ENCODE measurements at regions not wholly inside any gene's neighbourhood (a gene's known extent, or its start where the extent isn't known, plus 50 kb on each side); places are given as distances from the start of the nearest gene placed in this dataset.

DNA sequence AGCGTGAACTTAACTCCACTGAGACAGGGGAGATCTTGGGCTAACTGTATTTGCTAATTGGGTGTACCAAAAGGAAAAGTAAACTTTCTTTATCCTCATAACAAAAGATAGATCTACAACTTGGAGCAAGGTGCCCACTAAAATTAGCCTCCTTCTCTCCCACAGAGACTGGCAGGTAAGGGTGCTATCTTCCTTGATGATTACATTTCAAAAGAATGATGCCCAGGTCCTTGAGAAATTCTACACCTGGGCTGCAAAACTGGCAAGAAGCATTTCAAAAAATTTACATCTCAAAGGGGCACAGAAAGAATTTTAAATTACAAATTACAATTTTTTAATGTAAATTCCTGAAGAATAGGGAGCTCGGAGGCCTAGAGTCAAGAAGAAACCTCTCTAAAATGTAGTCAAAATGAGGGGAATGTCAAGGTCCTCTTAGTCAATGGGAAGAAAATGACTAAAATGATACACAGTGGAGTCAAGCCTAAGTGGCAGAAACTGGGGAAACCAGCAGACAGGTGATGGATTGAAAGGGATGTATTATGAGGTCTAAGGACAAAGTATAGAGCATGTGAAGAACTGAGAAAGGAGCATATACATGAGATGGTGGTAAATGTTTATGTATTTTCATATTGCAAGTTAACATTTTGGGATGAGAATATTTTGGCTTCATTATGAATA is 348.3 kb upstream of the TUSC1 start:
- DNase-seq, result no peak

DNA sequence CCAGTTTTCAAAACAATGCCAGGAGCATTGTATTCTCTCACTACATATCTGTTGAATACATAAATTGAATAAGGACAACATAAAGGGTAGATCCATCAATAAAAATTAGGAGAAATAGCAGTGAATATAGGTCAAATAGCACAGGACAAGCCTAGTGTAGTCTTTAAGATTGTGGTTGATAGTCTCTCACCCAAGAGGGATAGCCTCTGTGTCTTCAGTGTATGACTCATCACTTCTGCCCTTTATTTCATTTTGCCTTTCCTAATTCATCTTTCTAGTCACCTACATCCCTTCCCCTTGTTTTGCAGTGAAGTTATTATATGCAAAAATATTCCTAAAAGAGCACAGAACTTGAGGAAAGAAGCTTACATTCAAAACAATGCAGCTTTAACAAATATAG is 335.0 kb upstream of the TUSC1 start:
- no peak for DNase-seq

DNA sequence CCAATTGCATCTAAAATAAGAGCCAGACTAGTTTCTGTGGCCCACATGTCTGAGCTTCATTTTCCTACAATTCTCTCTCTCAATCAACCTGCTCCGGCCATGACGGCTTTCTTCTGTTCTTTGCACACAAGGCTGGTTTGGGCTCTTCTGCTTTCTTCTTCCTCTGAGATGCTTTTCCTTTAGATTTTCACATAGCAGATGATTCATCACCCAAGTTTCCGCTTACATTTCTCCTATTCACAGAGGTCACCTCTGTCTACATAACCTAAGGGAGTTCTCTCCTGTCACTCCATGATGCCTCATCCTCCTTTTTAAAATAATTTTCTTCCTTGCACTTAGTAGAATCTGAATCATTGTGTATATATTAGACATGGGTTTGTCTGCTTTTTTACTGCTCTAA is 334.6 kb upstream of the TUSC1 start:
- DNase-seq, result no peak

GRCh38 chr9:25994605-25995004 is 316.4 kb upstream of the TUSC1 start:
- DNase-seq, result no peak

- no peak for DNase-seq
Measured at GRCh38 chr9:25990376-25990775, 312.1 kb upstream of the TUSC1 start.

DNA sequence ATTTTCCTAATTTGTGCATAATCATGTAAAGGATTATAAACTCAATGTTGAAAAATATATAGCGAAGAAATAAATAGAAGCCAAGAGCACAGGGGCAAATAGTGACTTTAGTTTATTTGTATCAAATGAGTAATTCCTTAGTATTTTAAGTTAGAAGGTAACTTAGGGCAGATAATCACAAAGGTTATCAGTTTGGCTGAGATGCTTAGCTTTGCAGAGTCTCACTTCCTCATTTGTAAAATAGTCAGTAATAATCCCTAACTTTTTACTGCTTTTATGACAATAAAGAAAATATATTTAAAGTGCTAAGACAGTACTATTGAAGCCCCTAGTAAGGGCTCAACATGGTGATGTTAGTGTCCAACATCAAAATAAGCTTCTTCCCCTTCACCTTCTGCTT is 297.4 kb upstream of the TUSC1 start:
- no peak for DNase-seq

DNA sequence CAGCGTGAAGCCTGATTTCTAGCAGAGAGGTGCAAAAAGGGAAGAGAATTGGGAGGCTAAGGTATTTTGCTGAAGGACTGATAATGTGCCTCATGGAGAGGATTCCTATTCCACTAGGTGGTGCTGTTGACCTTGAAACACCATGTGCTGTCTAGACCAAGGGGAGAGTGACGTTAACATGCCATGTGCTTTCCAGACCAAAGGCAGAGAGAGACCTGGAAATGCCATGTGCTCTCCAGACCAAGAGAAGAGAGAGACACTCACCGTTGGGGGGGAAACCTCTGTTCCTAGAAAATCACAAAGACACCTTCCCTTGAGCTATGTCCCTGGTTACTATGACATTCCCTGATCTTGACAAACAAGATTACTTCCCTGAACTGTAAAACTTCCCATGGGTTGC is 286.0 kb upstream of the TUSC1 start:
- DNase-seq, result peak; percentile 31

- no peak for DNase-seq
Measured at GRCh38 chr9:25960178-25960577, 281.9 kb upstream of the TUSC1 start.

GRCh38 chr9:25954209-25954608 is 276.0 kb upstream of the TUSC1 start:
- no peak for DNase-seq

DNA sequence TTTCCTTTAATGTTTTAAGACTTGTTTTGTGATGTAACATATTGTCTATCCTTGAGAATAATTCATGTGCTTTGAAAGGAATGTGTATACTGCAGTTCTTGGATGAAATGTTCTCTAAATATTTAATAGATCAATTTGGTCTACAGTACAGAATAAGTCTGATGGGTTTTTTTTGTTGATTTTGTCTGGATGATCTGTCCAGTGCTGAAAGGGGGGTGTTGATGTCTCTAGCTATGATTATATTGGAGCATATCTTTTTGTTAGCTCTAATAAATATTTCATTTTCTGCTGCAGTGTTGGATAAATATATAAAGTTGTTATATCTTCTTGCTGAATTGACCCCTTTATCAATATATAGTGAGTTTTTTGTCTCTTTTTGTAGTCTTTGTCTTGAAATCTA is 269.9 kb upstream of the TUSC1 start:
- no peak for DNase-seq

DNA sequence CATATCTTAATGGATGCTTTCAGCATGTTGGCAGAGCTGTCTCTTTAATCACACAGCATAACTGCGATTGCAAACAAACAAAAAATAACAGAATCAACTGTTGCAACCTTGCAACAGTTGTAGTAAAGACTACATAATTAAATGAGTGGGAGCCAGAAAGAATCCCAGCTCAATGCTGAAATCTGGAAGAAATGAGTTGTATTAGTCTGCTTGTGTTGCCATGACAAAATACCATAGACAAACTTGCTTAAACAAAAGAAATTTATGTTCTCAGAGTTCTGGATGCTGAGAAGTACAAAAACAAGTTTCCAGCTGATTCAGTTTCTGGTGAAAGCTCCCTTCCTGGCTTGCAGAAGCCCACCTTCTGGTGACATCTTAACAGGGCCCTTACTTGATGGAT is 260.9 kb upstream of the TUSC1 start:
- no peak for DNase-seq

DNA sequence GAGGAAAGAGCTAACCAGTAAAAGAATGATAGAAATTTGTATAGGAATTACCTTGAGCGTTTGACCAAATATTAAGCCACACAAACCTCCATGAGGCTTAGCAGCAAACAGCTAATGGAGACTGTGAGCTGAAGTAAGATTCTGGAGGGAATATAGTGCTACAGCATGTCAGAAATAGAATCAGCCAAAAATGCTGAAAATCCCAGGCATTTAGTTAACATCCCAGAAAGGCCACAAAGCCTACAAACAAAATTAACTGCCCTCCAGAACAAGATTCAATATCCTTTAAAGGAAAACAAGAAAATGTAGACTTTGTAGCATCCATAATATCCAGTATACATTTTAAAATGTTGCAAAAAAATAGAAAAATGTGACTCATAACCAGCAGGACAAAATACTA is 257.8 kb upstream of the TUSC1 start:
- no peak for DNase-seq

GRCh38 chr9:25935188-25935587 is 256.9 kb upstream of the TUSC1 start:
- DNase-seq, result no peak

- DNase-seq, result no peak
Measured at GRCh38 chr9:25918761-25919160, 240.5 kb upstream of the TUSC1 start.

- DNase-seq, result no peak
Measured at GRCh38 chr9:25917731-25918362, 239.6 kb upstream of the TUSC1 start.

DNA sequence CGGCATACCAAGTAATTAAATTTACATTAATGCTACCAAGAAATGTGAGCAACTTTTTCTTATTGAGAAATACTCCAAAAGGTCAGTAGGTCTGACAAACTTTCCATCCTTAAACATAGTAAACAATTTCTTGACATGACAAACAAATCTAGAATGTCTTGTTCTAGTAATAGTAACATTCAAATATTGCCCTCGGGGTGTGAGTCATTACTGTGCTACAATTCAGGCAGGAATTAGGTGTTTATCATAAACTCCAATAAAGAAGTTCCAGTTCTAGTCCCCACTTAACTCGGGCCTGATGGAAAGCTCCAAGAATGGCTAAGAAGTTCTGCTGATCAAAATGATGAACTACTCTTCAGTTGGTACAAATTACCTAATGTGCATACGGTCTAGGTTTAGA is 235.6 kb upstream of the TUSC1 start:
- DNase-seq, result no peak

DNA sequence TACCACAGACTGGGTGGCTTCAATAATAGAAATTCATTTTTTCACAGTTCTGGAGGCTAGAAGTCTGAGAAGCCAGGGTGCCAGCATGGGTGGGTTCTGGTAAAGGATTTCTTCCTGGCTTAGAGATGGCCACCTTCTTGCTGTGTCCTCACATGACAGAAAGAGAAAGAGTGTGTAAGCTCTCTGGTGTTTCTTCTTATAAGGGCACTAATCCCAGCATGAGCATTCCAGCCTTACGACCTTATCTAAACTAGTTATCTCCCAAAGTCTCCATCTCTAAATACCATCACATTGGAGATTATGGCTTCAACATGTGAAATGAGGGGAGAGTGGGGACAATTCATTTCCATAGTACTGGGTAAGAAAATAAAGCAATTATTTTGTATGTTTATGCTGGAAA is 226.5 kb upstream of the TUSC1 start:
- DNase-seq, result no peak

GRCh38 chr9:25891527-25891926 is 213.3 kb upstream of the TUSC1 start:
- DNase-seq, result no peak

DNA sequence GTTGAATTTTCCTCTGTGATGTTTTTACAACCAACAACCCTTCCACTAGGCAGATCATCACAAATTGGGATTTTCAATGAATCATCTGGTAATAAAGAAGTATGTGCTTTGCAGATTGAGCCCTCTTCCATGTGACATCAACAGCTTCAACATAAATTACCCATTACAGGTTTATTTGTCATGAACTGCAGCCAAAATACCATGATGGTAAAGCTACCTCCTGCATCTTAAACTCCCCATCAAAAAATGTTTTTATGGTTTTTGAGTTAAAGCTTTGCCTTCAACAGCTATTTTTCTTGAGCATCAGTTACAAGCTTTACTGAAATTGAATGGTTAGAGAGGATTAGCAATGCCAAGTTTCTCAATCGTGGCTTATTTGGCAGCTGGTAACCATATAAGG is 211.4 kb upstream of the TUSC1 start:
- no peak for DNase-seq

GRCh38 chr9:25876248-25876647 is 198.0 kb upstream of the TUSC1 start:
- DNase-seq, result no peak

DNA sequence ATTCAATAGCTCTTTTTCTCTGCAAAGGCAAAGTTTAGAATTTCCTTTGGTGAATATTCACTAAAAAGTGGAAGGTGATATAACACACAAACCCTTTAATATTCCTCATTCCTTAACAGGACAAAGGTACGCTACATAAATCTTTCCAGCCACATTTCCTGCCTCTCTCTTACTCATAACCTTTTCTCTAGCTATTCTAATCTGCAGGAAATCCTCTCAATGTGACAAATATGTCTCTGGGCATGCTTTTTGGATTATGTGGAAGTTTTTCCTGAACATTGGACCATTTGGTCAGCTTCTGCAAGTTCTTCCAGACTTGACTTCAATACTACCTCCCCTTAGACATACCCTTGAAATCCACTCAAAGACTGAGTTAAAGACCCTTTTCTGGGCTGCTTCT is 186.3 kb upstream of the TUSC1 start:
- no peak for DNase-seq

GRCh38 chr9:25861421-25861820 is 183.2 kb upstream of the TUSC1 start:
- no peak for DNase-seq

- DNase-seq, result no peak
Measured at GRCh38 chr9:25857147-25857546, 178.9 kb upstream of the TUSC1 start.

DNA sequence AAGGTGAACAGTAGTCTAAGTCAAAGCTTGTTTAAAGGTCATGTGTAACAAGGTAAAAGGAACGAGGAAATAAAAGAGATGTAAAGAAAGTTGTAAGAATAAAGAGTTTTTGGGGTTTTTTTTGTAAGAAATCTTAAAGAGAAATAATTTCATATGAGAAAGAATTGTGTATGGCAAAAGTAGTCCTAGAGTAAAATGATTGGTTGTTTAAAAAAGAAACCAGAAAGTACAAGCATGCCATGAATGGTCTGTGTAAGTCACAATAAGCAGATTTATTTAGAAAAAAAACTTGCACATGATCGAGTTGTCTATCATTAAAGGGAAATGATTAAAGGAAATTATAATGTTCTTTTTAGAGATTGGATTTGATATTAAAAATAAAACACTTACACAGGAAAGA is 172.6 kb upstream of the TUSC1 start:
- DNase-seq, result no peak

GRCh38 chr9:25845867-25846266 is 167.6 kb upstream of the TUSC1 start:
- DNase-seq, result no peak

Measured in NCI-H748 treated with DMSO at 0.1 percent for 48 hours (cell line).